ENCODE measurements at regions not wholly inside any gene's neighbourhood (a gene's known extent, or its start where the extent isn't known, plus 50 kb on each side); places are given as distances from the start of the nearest gene placed in this dataset.
A peak's percentile ranks its signal among the peaks of the same experiment; 100 is the strongest.

DNA sequence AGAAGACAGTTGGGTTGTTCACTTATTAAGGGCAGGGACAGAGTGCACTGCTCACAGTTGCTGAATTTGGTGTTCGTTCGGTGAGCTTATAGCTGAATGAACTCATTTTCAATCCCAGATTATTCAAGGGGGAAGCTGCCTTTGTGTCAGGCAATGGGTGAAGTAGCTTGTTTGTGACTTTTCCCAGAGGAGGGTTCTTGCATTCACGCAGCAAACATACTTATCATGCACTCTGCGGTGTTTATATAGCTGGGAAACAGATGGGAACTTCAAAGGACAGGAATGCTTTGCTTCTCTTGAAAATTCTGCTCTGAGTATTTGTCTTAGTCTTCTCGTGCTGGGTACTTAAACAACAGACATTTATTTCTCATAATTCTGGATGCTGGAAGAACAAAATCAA, 64.7 kb upstream of the ABCA1 start:
- H3K4me3 Mint-ChIP-seq, result peak overlapping the region; percentile 84
- H3K36me3 ChIP-seq (ENCODE audit: insufficient read depth), result no peaks in the 10 kb centered on the region
- no peak overlapping the region for H2AFZ ChIP-seq
- H3K9me2 ChIP-seq (ENCODE audit: insufficient read depth), result no peaks in the 10 kb centered on the region
- H3F3A ChIP-seq (replicated peaks; ENCODE audit: low read depth), result peaks cover 5% of the 10 kb centered on the region
- peaks cover 7% of the 10 kb centered on the region for H3K27me3 Mint-ChIP-seq (ENCODE audit: insufficient read depth, low read depth, poor library complexity)
- ATAC-seq (no peak), DNase-seq (ENCODE audit: low spot score) (peak; percentile 33)
- no peaks in the 10 kb centered on the region for H3K79me2 ChIP-seq (replicated peaks; ENCODE audit: insufficient read depth)
- H3K36me3 Mint-ChIP-seq (ENCODE audit: low read depth), result no peaks in the 10 kb centered on the region
- H3K27me3 ChIP-seq (ENCODE audit: insufficient read depth), result peaks cover 45% of the 10 kb centered on the region
- no peaks in the 10 kb centered on the region for H3K9me3 Mint-ChIP-seq
- H3K27ac Mint-ChIP-seq, result peak overlapping the region; percentile 98
- H4K20me1 ChIP-seq (replicated peaks; ENCODE audit: insufficient read depth), result no peaks in the 10 kb centered on the region
- peaks cover 51% of the 10 kb centered on the region for H3K4me1 Mint-ChIP-seq
- peak overlapping the region; percentile 98 for H3K4me2 ChIP-seq
- TF ChIP-seq, protein P1, sequence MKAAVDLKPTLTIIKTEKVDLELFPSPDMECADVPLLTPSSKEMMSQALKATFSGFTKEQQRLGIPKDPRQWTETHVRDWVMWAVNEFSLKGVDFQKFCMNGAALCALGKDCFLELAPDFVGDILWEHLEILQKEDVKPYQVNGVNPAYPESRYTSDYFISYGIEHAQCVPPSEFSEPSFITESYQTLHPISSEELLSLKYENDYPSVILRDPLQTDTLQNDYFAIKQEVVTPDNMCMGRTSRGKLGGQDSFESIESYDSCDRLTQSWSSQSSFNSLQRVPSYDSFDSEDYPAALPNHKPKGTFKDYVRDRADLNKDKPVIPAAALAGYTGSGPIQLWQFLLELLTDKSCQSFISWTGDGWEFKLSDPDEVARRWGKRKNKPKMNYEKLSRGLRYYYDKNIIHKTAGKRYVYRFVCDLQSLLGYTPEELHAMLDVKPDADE (IDR thresholded peaks at IDR 0.05), result no peak
- TF ChIP-seq NANOG (IDR thresholded peaks at IDR 0.05; ENCODE audit: borderline replicate concordance), result no peak
- no peak for TF ChIP-seq JUNB (IDR thresholded peaks at IDR 0.05; ENCODE audit: unreplicated experiment)
- TF ChIP-seq POLR2AphosphoS5 (IDR thresholded peaks at IDR 0.05; ENCODE audit: low read depth), result no peak
- TF ChIP-seq, protein P2, sequence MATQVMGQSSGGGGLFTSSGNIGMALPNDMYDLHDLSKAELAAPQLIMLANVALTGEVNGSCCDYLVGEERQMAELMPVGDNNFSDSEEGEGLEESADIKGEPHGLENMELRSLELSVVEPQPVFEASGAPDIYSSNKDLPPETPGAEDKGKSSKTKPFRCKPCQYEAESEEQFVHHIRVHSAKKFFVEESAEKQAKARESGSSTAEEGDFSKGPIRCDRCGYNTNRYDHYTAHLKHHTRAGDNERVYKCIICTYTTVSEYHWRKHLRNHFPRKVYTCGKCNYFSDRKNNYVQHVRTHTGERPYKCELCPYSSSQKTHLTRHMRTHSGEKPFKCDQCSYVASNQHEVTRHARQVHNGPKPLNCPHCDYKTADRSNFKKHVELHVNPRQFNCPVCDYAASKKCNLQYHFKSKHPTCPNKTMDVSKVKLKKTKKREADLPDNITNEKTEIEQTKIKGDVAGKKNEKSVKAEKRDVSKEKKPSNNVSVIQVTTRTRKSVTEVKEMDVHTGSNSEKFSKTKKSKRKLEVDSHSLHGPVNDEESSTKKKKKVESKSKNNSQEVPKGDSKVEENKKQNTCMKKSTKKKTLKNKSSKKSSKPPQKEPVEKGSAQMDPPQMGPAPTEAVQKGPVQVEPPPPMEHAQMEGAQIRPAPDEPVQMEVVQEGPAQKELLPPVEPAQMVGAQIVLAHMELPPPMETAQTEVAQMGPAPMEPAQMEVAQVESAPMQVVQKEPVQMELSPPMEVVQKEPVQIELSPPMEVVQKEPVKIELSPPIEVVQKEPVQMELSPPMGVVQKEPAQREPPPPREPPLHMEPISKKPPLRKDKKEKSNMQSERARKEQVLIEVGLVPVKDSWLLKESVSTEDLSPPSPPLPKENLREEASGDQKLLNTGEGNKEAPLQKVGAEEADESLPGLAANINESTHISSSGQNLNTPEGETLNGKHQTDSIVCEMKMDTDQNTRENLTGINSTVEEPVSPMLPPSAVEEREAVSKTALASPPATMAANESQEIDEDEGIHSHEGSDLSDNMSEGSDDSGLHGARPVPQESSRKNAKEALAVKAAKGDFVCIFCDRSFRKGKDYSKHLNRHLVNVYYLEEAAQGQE (IDR thresholded peaks at IDR 0.05; ENCODE audit: unreplicated experiment), result no peak
- no peak for TF ChIP-seq STAT1 (IDR thresholded peaks at IDR 0.05; ENCODE audit: unreplicated experiment)
- no peak for TF ChIP-seq CREB1 (CRISPR knock-in tag; IDR thresholded peaks at IDR 0.05; ENCODE audit: low read depth)
- TF ChIP-seq, protein P3, sequence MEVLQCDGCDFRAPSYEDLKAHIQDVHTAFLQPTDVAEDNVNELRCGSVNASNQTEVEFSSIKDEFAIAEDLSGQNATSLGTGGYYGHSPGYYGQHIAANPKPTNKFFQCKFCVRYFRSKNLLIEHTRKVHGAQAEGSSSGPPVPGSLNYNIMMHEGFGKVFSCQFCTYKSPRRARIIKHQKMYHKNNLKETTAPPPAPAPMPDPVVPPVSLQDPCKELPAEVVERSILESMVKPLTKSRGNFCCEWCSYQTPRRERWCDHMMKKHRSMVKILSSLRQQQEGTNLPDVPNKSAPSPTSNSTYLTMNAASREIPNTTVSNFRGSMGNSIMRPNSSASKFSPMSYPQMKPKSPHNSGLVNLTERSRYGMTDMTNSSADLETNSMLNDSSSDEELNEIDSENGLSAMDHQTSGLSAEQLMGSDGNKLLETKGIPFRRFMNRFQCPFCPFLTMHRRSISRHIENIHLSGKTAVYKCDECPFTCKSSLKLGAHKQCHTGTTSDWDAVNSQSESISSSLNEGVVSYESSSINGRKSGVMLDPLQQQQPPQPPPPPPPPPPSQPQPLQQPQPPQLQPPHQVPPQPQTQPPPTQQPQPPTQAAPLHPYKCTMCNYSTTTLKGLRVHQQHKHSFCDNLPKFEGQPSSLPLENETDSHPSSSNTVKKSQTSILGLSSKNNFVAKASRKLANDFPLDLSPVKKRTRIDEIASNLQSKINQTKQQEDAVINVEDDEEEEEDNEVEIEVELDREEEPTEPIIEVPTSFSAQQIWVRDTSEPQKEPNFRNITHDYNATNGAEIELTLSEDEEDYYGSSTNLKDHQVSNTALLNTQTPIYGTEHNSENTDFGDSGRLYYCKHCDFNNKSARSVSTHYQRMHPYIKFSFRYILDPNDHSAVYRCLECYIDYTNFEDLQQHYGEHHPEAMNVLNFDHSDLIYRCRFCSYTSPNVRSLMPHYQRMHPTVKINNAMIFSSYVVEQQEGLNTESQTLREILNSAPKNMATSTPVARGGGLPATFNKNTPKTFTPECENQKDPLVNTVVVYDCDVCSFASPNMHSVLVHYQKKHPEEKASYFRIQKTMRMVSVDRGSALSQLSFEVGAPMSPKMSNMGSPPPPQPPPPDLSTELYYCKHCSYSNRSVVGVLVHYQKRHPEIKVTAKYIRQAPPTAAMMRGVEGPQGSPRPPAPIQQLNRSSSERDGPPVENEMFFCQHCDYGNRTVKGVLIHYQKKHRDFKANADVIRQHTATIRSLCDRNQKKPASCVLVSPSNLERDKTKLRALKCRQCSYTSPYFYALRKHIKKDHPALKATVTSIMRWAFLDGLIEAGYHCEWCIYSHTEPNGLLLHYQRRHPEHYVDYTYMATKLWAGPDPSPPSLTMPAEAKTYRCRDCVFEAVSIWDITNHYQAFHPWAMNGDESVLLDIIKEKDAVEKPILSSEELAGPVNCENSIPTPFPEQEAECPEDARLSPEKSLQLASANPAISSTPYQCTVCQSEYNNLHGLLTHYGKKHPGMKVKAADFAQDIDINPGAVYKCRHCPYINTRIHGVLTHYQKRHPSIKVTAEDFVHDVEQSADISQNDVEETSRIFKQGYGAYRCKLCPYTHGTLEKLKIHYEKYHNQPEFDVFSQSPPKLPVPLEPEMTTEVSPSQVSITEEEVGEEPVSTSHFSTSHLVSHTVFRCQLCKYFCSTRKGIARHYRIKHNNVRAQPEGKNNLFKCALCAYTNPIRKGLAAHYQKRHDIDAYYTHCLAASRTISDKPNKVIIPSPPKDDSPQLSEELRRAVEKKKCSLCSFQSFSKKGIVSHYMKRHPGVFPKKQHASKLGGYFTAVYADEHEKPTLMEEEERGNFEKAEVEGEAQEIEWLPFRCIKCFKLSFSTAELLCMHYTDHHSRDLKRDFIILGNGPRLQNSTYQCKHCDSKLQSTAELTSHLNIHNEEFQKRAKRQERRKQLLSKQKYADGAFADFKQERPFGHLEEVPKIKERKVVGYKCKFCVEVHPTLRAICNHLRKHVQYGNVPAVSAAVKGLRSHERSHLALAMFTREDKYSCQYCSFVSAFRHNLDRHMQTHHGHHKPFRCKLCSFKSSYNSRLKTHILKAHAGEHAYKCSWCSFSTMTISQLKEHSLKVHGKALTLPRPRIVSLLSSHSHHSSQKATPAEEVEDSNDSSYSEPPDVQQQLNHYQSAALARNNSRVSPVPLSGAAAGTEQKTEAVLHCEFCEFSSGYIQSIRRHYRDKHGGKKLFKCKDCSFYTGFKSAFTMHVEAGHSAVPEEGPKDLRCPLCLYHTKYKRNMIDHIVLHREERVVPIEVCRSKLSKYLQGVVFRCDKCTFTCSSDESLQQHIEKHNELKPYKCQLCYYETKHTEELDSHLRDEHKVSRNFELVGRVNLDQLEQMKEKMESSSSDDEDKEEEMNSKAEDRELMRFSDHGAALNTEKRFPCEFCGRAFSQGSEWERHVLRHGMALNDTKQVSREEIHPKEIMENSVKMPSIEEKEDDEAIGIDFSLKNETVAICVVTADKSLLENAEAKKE (CRISPR knock-in tag; IDR thresholded peaks at IDR 0.05), result no peak
- no peak for TF ChIP-seq ZNF331 (CRISPR knock-in tag; IDR thresholded peaks at IDR 0.05; ENCODE audit: low read depth)
- TF ChIP-seq EZH2 (IDR thresholded peaks at IDR 0.05; ENCODE audit: low read depth, unreplicated experiment), result no peak
- no peak for TF ChIP-seq EZH2phosphoT487 (IDR thresholded peaks at IDR 0.05; ENCODE audit: unreplicated experiment)
- no peak for TF ChIP-seq ZNF114 (CRISPR knock-in tag; IDR thresholded peaks at IDR 0.05)
- TF ChIP-seq, protein P4, sequence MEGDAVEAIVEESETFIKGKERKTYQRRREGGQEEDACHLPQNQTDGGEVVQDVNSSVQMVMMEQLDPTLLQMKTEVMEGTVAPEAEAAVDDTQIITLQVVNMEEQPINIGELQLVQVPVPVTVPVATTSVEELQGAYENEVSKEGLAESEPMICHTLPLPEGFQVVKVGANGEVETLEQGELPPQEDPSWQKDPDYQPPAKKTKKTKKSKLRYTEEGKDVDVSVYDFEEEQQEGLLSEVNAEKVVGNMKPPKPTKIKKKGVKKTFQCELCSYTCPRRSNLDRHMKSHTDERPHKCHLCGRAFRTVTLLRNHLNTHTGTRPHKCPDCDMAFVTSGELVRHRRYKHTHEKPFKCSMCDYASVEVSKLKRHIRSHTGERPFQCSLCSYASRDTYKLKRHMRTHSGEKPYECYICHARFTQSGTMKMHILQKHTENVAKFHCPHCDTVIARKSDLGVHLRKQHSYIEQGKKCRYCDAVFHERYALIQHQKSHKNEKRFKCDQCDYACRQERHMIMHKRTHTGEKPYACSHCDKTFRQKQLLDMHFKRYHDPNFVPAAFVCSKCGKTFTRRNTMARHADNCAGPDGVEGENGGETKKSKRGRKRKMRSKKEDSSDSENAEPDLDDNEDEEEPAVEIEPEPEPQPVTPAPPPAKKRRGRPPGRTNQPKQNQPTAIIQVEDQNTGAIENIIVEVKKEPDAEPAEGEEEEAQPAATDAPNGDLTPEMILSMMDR (conservative IDR thresholded peaks at IDR 0.05; ENCODE audit: low read depth in 2 of 2), result no peak
- H3K27ac ChIP-seq (ENCODE audit: low read depth), result peak overlapping the region; percentile 29; the same call in 1 of the 2 replicates
- H3K4me3 ChIP-seq, result peak overlapping the region; percentile 83
- H3K4me1 ChIP-seq (ENCODE audit: insufficient read depth), result peaks cover 27% of the 10 kb centered on the region
